NCI-H345 treated with DMSO at 0.1 percent for 48 hours (cell line): ENCODE measurements at regions not wholly inside any gene's neighbourhood (a gene's known extent, or its start where the extent isn't known, plus 50 kb on each side); places are given as distances from the start of the nearest gene placed in this dataset.
"Not testable (repeated sequence)": the region's sequence is repeated elsewhere in the genome, so short reads cannot be mapped to it uniquely, and the experiment has no call there.

Experiments used
- DNase-seq: peaks from one replicate; lab custom pipeline; 2025; ENCODE audit not compliant: unreplicated experiment; lab: John Stamatoyannopoulos, UW

GRCh38 chr14:76697246-76697905 is 63.9 kb upstream of the VASH1 start:
- DNase-seq, result no peak

- DNase-seq, result no peak
These were observed 63.1 kb upstream of the VASH1 start for GRCh38 chr14:76698191-76698590.

GRCh38 chr14:76698631-76699030 is 62.6 kb upstream of the VASH1 start:
- no peak for DNase-seq

GRCh38 chr14:76699209-76699938 is 61.9 kb upstream of the VASH1 start:
- no peak for DNase-seq

GRCh38 chr14:76699939-76700590 is 61.2 kb upstream of the VASH1 start:
- no peak for DNase-seq

- no peak for DNase-seq
These were observed 59.8 kb upstream of the VASH1 start for GRCh38 chr14:76701436-76701835.

- DNase-seq, result no peak
These were observed 59.3 kb upstream of the VASH1 start for GRCh38 chr14:76701981-76702380.

- DNase-seq, result no peak
These were observed 56.1 kb upstream of the VASH1 start for GRCh38 chr14:76705214-76705613.

GRCh38 chr14:76706207-76706606 is 55.1 kb upstream of the VASH1 start:
- DNase-seq, result not testable (repeated sequence)

- DNase-seq, result no peak
These were observed 54.5 kb upstream of the VASH1 start for GRCh38 chr14:76706811-76707210.

GRCh38 chr14:76708028-76708427 is 53.2 kb upstream of the VASH1 start:
- DNase-seq, result no peak

GRCh38 chr14:76708771-76709170 is 52.5 kb upstream of the VASH1 start:
- no peak for DNase-seq

- DNase-seq, result peak; percentile 26
These were observed 50.9 kb upstream of the VASH1 start for GRCh38 chr14:76710056-76711010.
